ENCODE measurements at regions not wholly inside any gene's neighbourhood (a gene's known extent, or its start where the extent isn't known, plus 50 kb on each side); places are given as distances from the start of the nearest gene placed in this dataset.

- DNase-seq (ENCODE audit: low spot score) = no peak
These were observed 88.7 kb upstream of the EGLN3 start for GRCh38 chr14:34039428-34040047.

DNA sequence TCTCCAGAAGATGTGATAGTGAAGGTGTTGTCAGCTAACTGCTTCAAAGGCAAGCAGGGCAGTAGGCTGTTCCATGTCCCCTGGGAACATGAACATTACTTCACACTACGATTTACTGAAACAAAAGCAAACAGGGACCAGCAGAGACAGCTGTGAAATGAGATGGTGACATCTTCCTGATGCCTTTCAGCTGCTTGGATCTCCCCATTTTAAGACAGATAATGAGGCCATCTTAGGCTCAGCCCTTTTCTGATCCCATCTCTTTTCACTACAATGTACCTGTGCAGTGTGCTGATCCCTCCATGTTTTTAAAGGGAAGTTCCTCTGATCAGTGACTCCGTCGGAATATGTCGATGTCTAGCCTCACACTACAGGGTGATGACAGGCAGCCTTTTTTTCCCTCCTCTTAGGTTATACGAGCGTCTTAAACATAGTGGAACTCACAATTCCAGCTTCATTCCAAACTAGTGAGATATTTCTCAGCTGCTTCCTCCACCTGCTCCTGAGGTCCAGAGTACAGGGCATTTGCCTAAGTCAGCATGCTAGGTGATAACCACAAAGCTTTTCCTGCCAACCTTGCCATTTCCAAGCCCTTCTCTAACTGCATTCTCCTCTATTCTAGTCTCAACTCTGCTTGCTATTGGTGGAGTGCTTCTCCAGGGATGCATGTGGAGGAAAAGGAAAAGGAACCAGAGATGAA is 87.6 kb upstream of the EGLN3 start:
- DNase-seq (ENCODE audit: low spot score) = no peak

- no peak for DNase-seq (ENCODE audit: low spot score)
These were observed 85.5 kb upstream of the EGLN3 start for GRCh38 chr14:34036319-34036766.

DNA sequence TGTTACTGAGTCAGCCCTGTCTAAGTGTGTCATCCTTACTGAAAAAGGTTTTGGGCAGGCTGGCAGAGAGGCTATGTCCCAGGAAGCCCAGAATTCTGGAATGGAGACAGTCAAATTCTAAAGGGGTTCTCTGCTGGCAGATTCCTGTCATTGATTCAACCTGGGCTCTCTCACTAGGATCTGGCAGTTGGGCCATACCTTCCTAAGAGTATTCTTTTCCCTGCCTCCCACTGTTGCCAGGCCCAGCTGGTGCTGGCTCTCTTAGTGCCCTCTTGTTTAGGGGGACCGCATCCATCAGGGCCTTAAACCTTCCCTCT is 85.0 kb upstream of the EGLN3 start:
- DNase-seq (ENCODE audit: low spot score) = no peak

DNA sequence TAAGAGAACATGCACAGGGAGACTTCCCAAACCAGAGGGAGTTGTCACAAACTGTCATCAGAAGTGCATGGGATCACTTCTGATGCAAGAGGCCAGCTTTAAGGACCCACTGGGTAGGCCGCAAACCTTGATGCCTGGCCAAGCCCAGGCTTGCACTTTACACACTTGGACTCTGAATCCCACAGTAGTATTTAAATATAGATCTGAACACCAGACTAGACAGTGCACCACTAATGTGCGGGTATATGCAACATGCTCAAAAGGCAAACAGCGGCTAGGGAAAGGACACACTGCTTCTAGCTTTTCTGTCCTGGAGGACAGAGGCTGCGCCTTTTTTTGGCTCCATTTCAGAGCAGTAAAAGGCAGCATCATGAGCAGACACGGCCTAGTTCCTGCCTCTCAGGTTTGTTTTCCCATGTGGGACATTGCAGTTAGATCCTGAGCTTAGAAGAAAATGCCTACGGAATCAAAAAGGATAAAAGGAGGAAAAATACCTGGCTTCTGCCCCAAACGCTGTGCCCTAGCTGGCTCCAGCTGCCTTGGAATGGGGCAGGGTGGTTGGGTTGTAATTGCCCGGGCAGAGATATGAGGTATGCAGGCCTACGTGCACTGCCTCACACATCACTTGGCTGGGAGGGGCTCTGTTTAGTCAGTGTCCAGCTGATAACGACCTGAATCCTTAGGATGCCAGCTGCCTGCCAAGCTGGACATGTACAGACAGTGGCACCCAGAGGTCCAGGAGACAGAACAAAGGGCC is 84.5 kb upstream of the EGLN3 start:
- DNase-seq (ENCODE audit: low spot score) = no peak

- no peak for DNase-seq (ENCODE audit: low spot score)
These were observed 83.7 kb upstream of the EGLN3 start for GRCh38 chr14:34034447-34035176.

- no peak for DNase-seq (ENCODE audit: low spot score)
These were observed 81.8 kb upstream of the EGLN3 start for GRCh38 chr14:34032720-34033119.

- peak; percentile 49 for DNase-seq (ENCODE audit: low spot score)
These were observed 80.0 kb upstream of the EGLN3 start for GRCh38 chr14:34030864-34031263.

GRCh38 chr14:34029921-34030334 is 79.1 kb upstream of the EGLN3 start:
- peak; percentile 19 for DNase-seq (ENCODE audit: low spot score)

DNA sequence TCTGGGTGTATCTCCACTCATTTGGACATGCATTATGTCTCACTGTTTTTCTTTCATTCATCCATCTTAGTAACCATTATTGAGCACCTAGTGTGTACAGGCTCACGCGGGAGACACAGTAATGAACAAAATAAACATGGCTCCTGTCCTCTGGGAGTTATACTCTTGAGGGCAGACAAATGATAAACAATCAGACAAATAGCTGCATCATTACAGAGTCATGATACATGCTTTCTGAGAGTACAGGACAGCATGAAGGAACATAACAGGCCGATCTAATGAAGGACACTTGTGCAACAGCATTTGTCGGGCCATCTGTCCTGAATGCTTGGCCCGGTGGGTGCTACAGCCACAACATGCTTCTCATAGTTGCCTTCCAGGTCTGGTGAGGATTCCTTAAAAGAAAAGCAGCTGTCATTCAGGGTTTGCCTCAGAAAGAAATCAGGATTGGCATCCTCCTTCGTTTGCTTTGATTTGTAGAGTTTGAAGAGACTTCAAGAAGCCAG is 77.2 kb upstream of the EGLN3 start:
- DNase-seq (ENCODE audit: low spot score) = no peak

GRCh38 chr14:34027130-34027989 is 76.5 kb upstream of the EGLN3 start:
- DNase-seq (ENCODE audit: low spot score) = no peak

- no peak for DNase-seq (ENCODE audit: low spot score)
These were observed 74.6 kb upstream of the EGLN3 start for GRCh38 chr14:34025325-34026017.

GRCh38 chr14:34024768-34025144 is 73.9 kb upstream of the EGLN3 start:
- no peak for DNase-seq (ENCODE audit: low spot score)

- DNase-seq (ENCODE audit: low spot score) = no peak
These were observed 73.2 kb upstream of the EGLN3 start for GRCh38 chr14:34023824-34024767.

- DNase-seq (ENCODE audit: low spot score) = no peak
These were observed 70.2 kb upstream of the EGLN3 start for GRCh38 chr14:34021096-34021495.

- DNase-seq (ENCODE audit: low spot score) = no peak
These were observed 69.1 kb upstream of the EGLN3 start for GRCh38 chr14:34020014-34020413.

- DNase-seq (ENCODE audit: low spot score) = peak; percentile 21
These were observed 67.8 kb upstream of the EGLN3 start for GRCh38 chr14:34018564-34019244.

DNA sequence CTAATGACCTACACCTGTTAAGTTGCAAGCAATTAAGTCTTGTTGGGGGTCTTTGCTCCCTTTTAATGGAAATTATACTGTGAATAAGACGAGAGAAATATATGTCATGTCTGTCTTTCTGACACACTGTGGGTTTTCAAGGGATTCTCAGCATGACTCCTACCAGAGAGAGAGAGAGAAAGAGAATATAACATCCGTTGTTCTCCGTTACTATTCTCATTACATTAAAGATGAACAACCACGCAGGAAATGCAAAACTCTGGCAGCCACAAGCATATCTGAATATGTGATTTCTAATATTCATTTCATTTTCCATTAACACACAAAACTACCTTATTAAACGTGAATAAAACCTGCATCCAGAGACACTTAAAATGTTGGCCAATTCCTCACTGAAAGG is 67.3 kb upstream of the EGLN3 start:
- no peak for DNase-seq (ENCODE audit: low spot score)

GRCh38 chr14:34015383-34015782 is 64.5 kb upstream of the EGLN3 start:
- no peak for DNase-seq (ENCODE audit: low spot score)

Data from AG20443 (cell line).